ENCODE measurements at regions not wholly inside any gene's neighbourhood (a gene's known extent, or its start where the extent isn't known, plus 50 kb on each side); places are given as distances from the start of the nearest gene placed in this dataset.

GRCh38 chr12:59517522-59517921, 78.3 kb upstream of the SLC16A7 start:
- Mint-ChIP-seq H3K4me1 (ENCODE audit: unreplicated experiment) (no peaks in the 10 kb centered on the region), H3K9me3 (no peaks in the 10 kb centered on the region), H3K36me3 (no peaks in the 10 kb centered on the region), H3K27me3 (no peaks in the 10 kb centered on the region), H3K4me3 (no peak overlapping the region), H3K27ac (no peak overlapping the region)
- no peak for DNase-seq (ENCODE audit: extremely low spot score, unreplicated experiment)
- TF ChIP-seq CTCF (conservative IDR thresholded peaks at IDR 0.05) = no peak

GRCh38 chr12:59500915-59501314, 94.9 kb upstream of the SLC16A7 start:
- Mint-ChIP-seq H3K4me3 (no peak overlapping the region), H3K27ac (no peak overlapping the region), H3K9me3 (no peaks in the 10 kb centered on the region), H3K27me3 (no peaks in the 10 kb centered on the region), H3K4me1 (ENCODE audit: unreplicated experiment) (no peaks in the 10 kb centered on the region), H3K36me3 (no peaks in the 10 kb centered on the region)
- TF ChIP-seq CTCF (conservative IDR thresholded peaks at IDR 0.05) = no peak
- DNase-seq (ENCODE audit: extremely low spot score, unreplicated experiment) = no peak

GRCh38 chr12:59500335-59500734, 95.5 kb upstream of the SLC16A7 start:
- H3K4me1 Mint-ChIP-seq (ENCODE audit: unreplicated experiment) = no peaks in the 10 kb centered on the region
- no peak overlapping the region for H3K27ac Mint-ChIP-seq
- H3K9me3 Mint-ChIP-seq = no peaks in the 10 kb centered on the region
- no peak for TF ChIP-seq CTCF (conservative IDR thresholded peaks at IDR 0.05)
- H3K27me3 Mint-ChIP-seq = no peaks in the 10 kb centered on the region
- no peaks in the 10 kb centered on the region for H3K36me3 Mint-ChIP-seq
- no peak for DNase-seq (ENCODE audit: extremely low spot score, unreplicated experiment)
- H3K4me3 Mint-ChIP-seq = no peak overlapping the region

GRCh38 chr12:59499774-59500173, 96.1 kb upstream of the SLC16A7 start:
- H3K27me3 Mint-ChIP-seq = no peaks in the 10 kb centered on the region
- H3K36me3 Mint-ChIP-seq = no peaks in the 10 kb centered on the region
- no peaks in the 10 kb centered on the region for H3K9me3 Mint-ChIP-seq
- H3K4me3 Mint-ChIP-seq = no peak overlapping the region
- DNase-seq (ENCODE audit: extremely low spot score, unreplicated experiment) = no peak
- no peak for TF ChIP-seq CTCF (conservative IDR thresholded peaks at IDR 0.05)
- no peak overlapping the region for H3K27ac Mint-ChIP-seq
- H3K4me1 Mint-ChIP-seq (ENCODE audit: unreplicated experiment) = no peaks in the 10 kb centered on the region

GRCh38 chr12:59494617-59495016, 101.2 kb upstream of the SLC16A7 start:
- H3K27ac Mint-ChIP-seq = no peak overlapping the region
- no peak for DNase-seq (ENCODE audit: extremely low spot score, unreplicated experiment)
- H3K4me1 Mint-ChIP-seq (ENCODE audit: unreplicated experiment) = no peaks in the 10 kb centered on the region
- H3K36me3 Mint-ChIP-seq = no peaks in the 10 kb centered on the region
- H3K27me3 Mint-ChIP-seq = no peaks in the 10 kb centered on the region
- no peak for TF ChIP-seq CTCF (conservative IDR thresholded peaks at IDR 0.05)
- H3K9me3 Mint-ChIP-seq = no peaks in the 10 kb centered on the region
- no peak overlapping the region for H3K4me3 Mint-ChIP-seq

GRCh38 chr12:59491877-59492276, 104.0 kb upstream of the SLC16A7 start:
- no peak for TF ChIP-seq CTCF (conservative IDR thresholded peaks at IDR 0.05)
- Mint-ChIP-seq H3K36me3 (no peaks in the 10 kb centered on the region), H3K4me1 (ENCODE audit: unreplicated experiment) (no peaks in the 10 kb centered on the region), H3K9me3 (no peaks in the 10 kb centered on the region), H3K27ac (no peak overlapping the region), H3K27me3 (no peaks in the 10 kb centered on the region), H3K4me3 (no peak overlapping the region)
- no peak for DNase-seq (ENCODE audit: extremely low spot score, unreplicated experiment)
